Esophagus muscularis mucosa (tissue), 4 donors: ENCODE measurements at regions not wholly inside any gene's neighbourhood (a gene's known extent, or its start where the extent isn't known, plus 50 kb on each side); places are given as distances from the start of the nearest gene placed in this dataset.

ENCODE experiments used
- DNase-seq: peaks from one replicate; pipeline ENCODE4 v3.0.0-alpha.2; 2017; ENCODE audit errors: extremely low spot score
- H3K27ac ChIP-seq, 4 donors: fragments of 200-600 bp; sonication (generic); replicated peaks in 1 of 4; 1 replicate in 3 of 4; 2 replicates in 1 of 4; pipeline ENCODE4 v1.5.1; 2016 to 2019; ENCODE audit warnings: mild to moderate bottlenecking in 1 of 4
- H3K27me3 ChIP-seq, 4 donors: fragments of 200-600 bp; sonication (generic); one replicate each; pipeline versions ENCODE4 v1.5.1 to v1.6.0; 2016 to 2019
- H3K36me3 ChIP-seq, 4 donors: fragments of 200-600 bp; sonication (generic); one replicate each; pipeline ENCODE4 v1.5.1; 2016 to 2019
- H3K4me1 ChIP-seq, 4 donors: fragments of 200-600 bp; sonication (generic); one replicate each; pipeline ENCODE4 v1.5.1; 2016 to 2019
- H3K4me3 ChIP-seq, 4 donors: fragments of 200-600 bp; sonication (generic); 1 replicate in 2 of 4; 2 replicates in 2 of 4; pipeline ENCODE4 v1.5.1; 2016 to 2019; ENCODE audit warnings: mild to moderate bottlenecking in 4 of 4, moderate library complexity in 1 of 4
- H3K9me3 ChIP-seq, 4 donors: fragments of 200-600 bp; sonication (generic); 1 replicate in 3 of 4; 2 replicates in 1 of 4; pipeline ENCODE4 v1.5.1; 2016 to 2019
- EP300 ChIP-seq: sonication (generic); formaldehyde crosslinking; IDR thresholded peaks from one replicate; pipeline ENCODE4 v1.6.1; 2017; ENCODE audit warnings: antibody characterized with exemption
- POLR2A ChIP-seq: fragments of 450-650 bp; IDR thresholded peaks from one replicate; pipeline ENCODE4 v1.6.1; 2017; ENCODE audit warnings: antibody characterized with exemption, moderate library complexity, mild to moderate bottlenecking, low read depth
- POLR2AphosphoS5 ChIP-seq, 2 donors: sonication (generic); formaldehyde crosslinking; IDR thresholded peaks; one replicate each; pipeline ENCODE4 v1.6.1; 2017; ENCODE audit warnings: antibody characterized with exemption in 2 of 2
- whole genome bisulfite sequencing: methylation state at CpG from one replicate; pipeline ENCODE4 v1.1.5; 2018; 5-methylcytosine and 5-hydroxymethylcytosine counted together
- intact Hi-C: fragments of 100-400 bp; cut with DNase I; formaldehyde crosslinking; loops from one replicate; pipeline ENCODE4 v1.15.1; 2023
- TF ChIP-seq, protein P1 (sequence below), 3 experiments: fragments of 200-600 bp in 2 of 3; fragments of 450-650 bp in 1 of 3; sonication (generic) in 2 of 3; IDR thresholded peaks; one replicate each; pipeline ENCODE4 v1.5.1; 2017 to 2019; ENCODE audit warnings: antibody characterized with exemption in 3 of 3, mild to moderate bottlenecking in 2 of 3, moderate library complexity in 1 of 3

DNA sequence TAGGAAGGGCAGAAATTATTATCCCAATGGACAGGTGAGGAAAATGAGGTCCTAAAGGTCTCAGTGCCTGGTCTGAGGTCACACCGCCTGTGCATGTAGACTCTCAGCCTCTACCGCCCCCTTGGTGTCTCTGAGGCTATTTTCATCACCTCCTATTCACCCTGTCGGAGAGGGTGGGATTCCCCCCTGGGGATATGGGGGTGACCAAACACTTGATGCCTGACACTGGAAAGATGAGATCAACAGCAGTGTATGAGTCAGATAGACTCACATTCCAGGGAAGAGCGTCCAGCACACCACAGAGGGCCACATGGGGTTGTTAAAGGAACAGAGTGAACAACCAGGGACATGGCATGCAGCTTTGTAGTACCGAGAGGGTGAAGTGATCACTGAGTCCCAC lies 199.7 kb downstream of the SMAD2 start:
- Histone ChIP-seq H3K4me3 (no peak overlapping the region), H3K4me1 (no peaks in the 10 kb centered on the region), H3K36me3 (no peaks in the 10 kb centered on the region), H3K9me3 (no peaks in the 10 kb centered on the region), H3K27ac (no peak overlapping the region), H3K27me3 (peaks cover 0 to 44% (median 0%) of the 10 kb centered on the region in 4 donors)
- WGBS, result 71% methylated on average over 5 of the region's 5 CpGs
- no peak for DNase-seq
- intact Hi-C loops, result no loop called here
- TF ChIP-seq POLR2AphosphoS5 (IDR thresholded peaks at IDR 0.05), result no peak
- TF ChIP-seq, protein P1, sequence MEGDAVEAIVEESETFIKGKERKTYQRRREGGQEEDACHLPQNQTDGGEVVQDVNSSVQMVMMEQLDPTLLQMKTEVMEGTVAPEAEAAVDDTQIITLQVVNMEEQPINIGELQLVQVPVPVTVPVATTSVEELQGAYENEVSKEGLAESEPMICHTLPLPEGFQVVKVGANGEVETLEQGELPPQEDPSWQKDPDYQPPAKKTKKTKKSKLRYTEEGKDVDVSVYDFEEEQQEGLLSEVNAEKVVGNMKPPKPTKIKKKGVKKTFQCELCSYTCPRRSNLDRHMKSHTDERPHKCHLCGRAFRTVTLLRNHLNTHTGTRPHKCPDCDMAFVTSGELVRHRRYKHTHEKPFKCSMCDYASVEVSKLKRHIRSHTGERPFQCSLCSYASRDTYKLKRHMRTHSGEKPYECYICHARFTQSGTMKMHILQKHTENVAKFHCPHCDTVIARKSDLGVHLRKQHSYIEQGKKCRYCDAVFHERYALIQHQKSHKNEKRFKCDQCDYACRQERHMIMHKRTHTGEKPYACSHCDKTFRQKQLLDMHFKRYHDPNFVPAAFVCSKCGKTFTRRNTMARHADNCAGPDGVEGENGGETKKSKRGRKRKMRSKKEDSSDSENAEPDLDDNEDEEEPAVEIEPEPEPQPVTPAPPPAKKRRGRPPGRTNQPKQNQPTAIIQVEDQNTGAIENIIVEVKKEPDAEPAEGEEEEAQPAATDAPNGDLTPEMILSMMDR (IDR thresholded peaks at IDR 0.05), result no peak
- no peak for TF ChIP-seq POLR2A
- TF ChIP-seq EP300, result no peak

DNA sequence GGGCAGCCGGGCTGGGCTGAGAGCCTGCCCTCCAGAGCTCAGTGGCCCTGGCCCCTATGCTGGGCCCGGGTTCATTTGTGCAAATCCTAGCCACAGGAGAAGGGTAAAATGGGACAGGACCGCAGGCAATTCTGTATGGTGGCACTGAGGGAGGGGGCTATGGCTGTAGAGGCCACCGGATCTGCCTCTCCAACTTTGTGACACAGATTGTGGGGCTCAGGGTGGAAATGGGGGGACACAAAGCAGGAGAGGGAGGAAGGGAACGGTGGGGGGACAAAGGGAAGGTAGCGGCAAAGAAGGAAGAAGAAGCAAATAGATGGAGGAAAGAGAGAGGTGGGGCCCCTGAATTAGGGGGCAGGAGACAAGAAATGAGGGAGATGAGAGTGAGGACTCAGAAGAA lies 201.1 kb downstream of the SMAD2 start:
- 76% methylated on average over 6 of the region's 6 CpGs for WGBS
- TF ChIP-seq EP300, result no peak
- TF ChIP-seq, protein P1 (IDR thresholded peaks at IDR 0.05), result no peak
- no peak for TF ChIP-seq POLR2A
- TF ChIP-seq POLR2AphosphoS5 (IDR thresholded peaks at IDR 0.05), result no peak
- Histone ChIP-seq H3K27ac (no peak overlapping the region), H3K4me3 (no peak overlapping the region), H3K36me3 (no peaks in the 10 kb centered on the region), H3K27me3 (peaks cover 0 to 42% (median 0%) of the 10 kb centered on the region in 4 donors), H3K4me1 (no peaks in the 10 kb centered on the region), H3K9me3 (no peaks in the 10 kb centered on the region)
- DNase-seq, result no peak
- intact Hi-C loops, result no loop called here

DNA sequence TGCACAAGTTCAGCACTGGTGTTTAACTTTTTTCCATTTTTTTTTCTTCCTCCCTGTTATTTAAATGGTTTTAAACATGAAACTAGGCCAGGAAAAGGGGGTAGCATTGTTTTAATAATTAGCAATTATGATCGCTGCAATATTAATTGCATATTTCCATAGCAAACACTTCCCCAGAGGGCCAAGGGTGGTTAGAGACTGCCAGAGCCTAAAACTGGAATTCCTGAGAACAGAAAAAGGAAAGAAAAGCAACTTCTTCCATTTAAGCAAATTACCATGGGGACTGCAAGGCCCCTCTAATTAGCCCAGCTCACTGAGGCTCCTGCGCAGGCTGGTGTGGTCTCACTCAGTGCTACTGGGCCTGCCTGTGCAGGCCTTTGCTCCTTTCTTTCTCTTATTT lies 201.5 kb downstream of the SMAD2 start:
- 89% methylated on average over 2 of the region's 2 CpGs for WGBS

DNA sequence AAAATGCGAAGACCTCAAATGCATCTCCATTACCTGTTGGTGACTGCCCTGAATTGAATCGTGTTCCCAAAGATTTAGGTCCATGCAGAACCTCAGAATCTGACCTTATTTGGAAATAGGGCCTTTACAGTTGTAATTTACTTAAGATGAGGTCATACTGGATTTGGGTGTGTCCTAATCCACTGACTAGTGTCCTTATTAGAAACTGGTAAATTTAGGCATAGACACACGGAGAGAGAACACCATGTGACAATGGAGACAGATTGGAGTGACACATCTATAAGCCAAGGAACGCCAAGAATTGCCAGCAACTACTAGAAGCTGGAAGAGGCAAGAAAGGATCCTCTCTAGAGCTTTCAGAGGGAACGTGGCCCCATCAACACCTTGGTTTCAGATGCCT lies 203.1 kb downstream of the SMAD2 start:
- H3K27me3 ChIP-seq, result peaks cover 0 to 25% (median 0%) of the 10 kb centered on the region in 4 donors
- TF ChIP-seq, protein P1 (IDR thresholded peaks at IDR 0.05), result no peak
- DNase-seq, result no peak
- no peaks in the 10 kb centered on the region for H3K9me3 ChIP-seq
- H3K4me3 ChIP-seq, result no peak overlapping the region
- intact Hi-C loops, result no loop called here
- WGBS, result 79% methylated on average over 5 of the region's 5 CpGs
- no peaks in the 10 kb centered on the region for H3K4me1 ChIP-seq
- H3K27ac ChIP-seq, result no peak overlapping the region
- H3K36me3 ChIP-seq, result no peaks in the 10 kb centered on the region

More for the DNA sequence above, 201.5 kb downstream of the SMAD2 start:
- DNase-seq, result no peak
- H3K4me3 ChIP-seq, result no peak overlapping the region
- H3K27me3 ChIP-seq, result peaks cover 0 to 40% (median 0%) of the 10 kb centered on the region in 4 donors
- TF ChIP-seq POLR2AphosphoS5 (IDR thresholded peaks at IDR 0.05), result no peak
- TF ChIP-seq, protein P1 (IDR thresholded peaks at IDR 0.05), result no peak
- no peak for TF ChIP-seq EP300
- TF ChIP-seq POLR2A, result no peak
- no peak overlapping the region for H3K27ac ChIP-seq
- no peaks in the 10 kb centered on the region for H3K36me3 ChIP-seq
- no peaks in the 10 kb centered on the region for H3K4me1 ChIP-seq
- no peaks in the 10 kb centered on the region for H3K9me3 ChIP-seq
- intact Hi-C loops, result no loop called here

DNA sequence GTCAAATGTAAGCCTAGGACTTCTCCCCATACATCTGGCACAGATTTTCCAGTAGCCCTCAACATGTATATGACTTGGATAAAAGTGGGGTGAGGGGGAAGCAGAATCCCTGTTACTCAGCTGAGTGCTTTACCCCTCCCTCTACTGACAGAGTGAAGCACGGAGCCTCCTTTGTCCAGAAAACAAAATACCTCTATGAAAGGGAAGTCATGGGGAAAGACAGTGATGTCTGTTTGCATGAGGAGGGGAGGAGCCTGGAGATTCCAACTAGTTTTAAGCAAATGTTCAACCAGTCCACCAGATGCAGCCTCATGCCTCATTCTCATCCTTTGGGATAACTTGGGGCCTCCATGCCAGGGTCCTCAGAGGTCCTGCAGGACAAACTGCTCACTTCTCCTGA lies 203.9 kb downstream of the SMAD2 start:
- peaks cover 0 to 24% (median 0%) of the 10 kb centered on the region in 4 donors for H3K27me3 ChIP-seq
- H3K4me3 ChIP-seq, result no peak overlapping the region
- no peak overlapping the region for H3K27ac ChIP-seq
- TF ChIP-seq EP300 (no peak), POLR2AphosphoS5 (IDR thresholded peaks at IDR 0.05) (no peak), POLR2A (no peak)
- TF ChIP-seq, protein P1 (IDR thresholded peaks at IDR 0.05), result no peak
- no peak for DNase-seq
- WGBS, result 33% methylated on average over 1 of the region's 1 CpG
- no peaks in the 10 kb centered on the region for H3K9me3 ChIP-seq
- no peaks in the 10 kb centered on the region for H3K4me1 ChIP-seq
- intact Hi-C loops, result no loop called here
- H3K36me3 ChIP-seq, result no peaks in the 10 kb centered on the region
